HEK293 (cell line): ENCODE measurements at regions not wholly inside any gene's neighbourhood (a gene's known extent, or its start where the extent isn't known, plus 50 kb on each side); places are given as distances from the start of the nearest gene placed in this dataset.

Experiments used
- CTCF ChIA-PET: fragments of 350-600 bp; formaldehyde crosslinking; extraction: SDS; loops from one replicate; lab custom pipeline; 2021; ENCODE audit warnings: antibody characterized with exemption; lab: Yijun Ruan, JAX
- POLR2A ChIA-PET: fragments of 300-600 bp; formaldehyde crosslinking; extraction: SDS; loops from one replicate; lab custom pipeline; 2020; ENCODE audit warnings: antibody characterized with exemption, inconsistent platforms; lab: Yijun Ruan, JAX
- H3K27ac ChIP-seq: fragments of 200-500 bp; sonication (Bioruptor generic); 2 replicates; pipeline ENCODE4 v1.5.1; 2014; ENCODE audit warnings: low read depth, low read length, control low read depth, inconsistent platforms; ENCODE audit errors: extremely low read depth
- H3K36me3 ChIP-seq, 2 experiments: fragments of 200-500 bp in 1 of 2; sonication (Bioruptor generic) in 1 of 2; 1 replicate in 1 of 2; 2 replicates in 1 of 2; pipeline ENCODE4 v1.5.1; 2014 to 2017; ENCODE audit warnings: inconsistent platforms in 2 of 2, low read length in 2 of 2; ENCODE audit not compliant: control insufficient read depth in 2 of 2, insufficient read depth in 1 of 2
- H3K4me1 ChIP-seq: fragments of 200-500 bp; sonication (Bioruptor generic); 2 replicates; pipeline ENCODE4 v1.5.1; 2014; ENCODE audit warnings: mild to moderate bottlenecking, low read length, inconsistent platforms; ENCODE audit not compliant: control insufficient read depth, insufficient read depth
- H3K4me3 ChIP-seq: 2 replicates; pipeline ENCODE4 v1.5.1; 2011; ENCODE audit warnings: low read depth, mild to moderate bottlenecking, control low read depth, low read length, moderate library complexity
- H3K9me3 ChIP-seq: fragments of 200-500 bp; sonication (Bioruptor generic); 2 replicates; pipeline ENCODE4 v1.5.1; 2014; ENCODE audit warnings: low read depth, low read length, inconsistent platforms; ENCODE audit not compliant: control insufficient read depth, insufficient read depth
- ELK4 ChIP-seq: IDR thresholded peaks from 2 replicates; pipeline ENCODE4 v1.6.1; 2011; ENCODE audit warnings: mild to moderate bottlenecking, low read depth, low read length, borderline replicate concordance
- PBX3 ChIP-seq: sonication (generic); formaldehyde crosslinking; IDR thresholded peaks from 2 replicates; pipeline ENCODE4 v1.8.1; 2022; ENCODE audit warnings: mild to moderate bottlenecking, moderate library complexity, missing genetic modification reagents
- PRDM2 ChIP-seq: fragments of 450-650 bp; formaldehyde crosslinking; IDR thresholded peaks from 2 replicates; pipeline ENCODE4 v1.5.1; 2016; ENCODE audit warnings: missing biosample characterization, missing genetic modification characterization, borderline replicate concordance
- SCRT1 ChIP-seq: fragments of 450-650 bp; formaldehyde crosslinking; IDR thresholded peaks from 2 replicates; pipeline ENCODE4 v1.5.1; 2016; ENCODE audit warnings: missing biosample characterization, missing genetic modification characterization, borderline replicate concordance
- SP7 ChIP-seq: fragments of 450-650 bp; formaldehyde crosslinking; IDR thresholded peaks from 2 replicates; pipeline ENCODE4 v1.5.1; 2016; ENCODE audit warnings: missing biosample characterization, missing genetic modification characterization
- ZBTB10 ChIP-seq: fragments of 450-650 bp; formaldehyde crosslinking; IDR thresholded peaks from 2 replicates; pipeline ENCODE4 v1.5.1; 2016; ENCODE audit warnings: missing biosample characterization, missing genetic modification characterization
- ZFHX2 ChIP-seq: fragments of 450-650 bp; formaldehyde crosslinking; conservative IDR thresholded peaks from 2 replicates; pipeline ENCODE4 v1.5.1; 2016; ENCODE audit warnings: missing biosample characterization, missing genetic modification characterization
- ZFP37 ChIP-seq: fragments of 450-650 bp; formaldehyde crosslinking; IDR thresholded peaks from 2 replicates; pipeline ENCODE4 v1.5.1; 2016; ENCODE audit warnings: missing biosample characterization, missing genetic modification characterization
- ZIC2 ChIP-seq: fragments of 450-650 bp; formaldehyde crosslinking; IDR thresholded peaks from 2 replicates; pipeline ENCODE4 v1.5.1; 2016; ENCODE audit warnings: missing biosample characterization, missing genetic modification characterization
- ZNF157 ChIP-seq: fragments of 450-650 bp; formaldehyde crosslinking; IDR thresholded peaks from 2 replicates; pipeline ENCODE4 v1.5.1; 2016; ENCODE audit warnings: missing biosample characterization, missing genetic modification characterization
- ZNF18 ChIP-seq: fragments of 450-650 bp; formaldehyde crosslinking; IDR thresholded peaks from 2 replicates; pipeline ENCODE4 v1.5.1; 2016; ENCODE audit warnings: missing biosample characterization, missing genetic modification characterization
- ZNF239 ChIP-seq: fragments of 450-650 bp; formaldehyde crosslinking; IDR thresholded peaks from 2 replicates; pipeline ENCODE4 v1.5.1; 2016; ENCODE audit warnings: missing biosample characterization, missing genetic modification characterization
- ZNF266 ChIP-seq: fragments of 450-650 bp; formaldehyde crosslinking; IDR thresholded peaks from 2 replicates; pipeline ENCODE4 v1.5.1; 2016; ENCODE audit warnings: missing biosample characterization, missing genetic modification characterization, low read depth
- ZNF274 ChIP-seq, 2 experiments: fragments of 200-500 bp in 1 of 2; fragments of 450-650 bp in 1 of 2; sonication (Bioruptor generic) in 1 of 2; formaldehyde crosslinking in 1 of 2; IDR thresholded peaks; 2 replicates each; pipeline versions ENCODE4 v1.5.1 to v1.6.1; 2014 to 2016; ENCODE audit warnings: borderline replicate concordance in 1 of 2, inconsistent platforms in 1 of 2, low read length in 1 of 2, missing biosample characterization in 1 of 2, missing genetic modification characterization in 1 of 2
- ZNF324 ChIP-seq: fragments of 450-650 bp; formaldehyde crosslinking; IDR thresholded peaks from 2 replicates; pipeline ENCODE4 v1.5.1; 2016; ENCODE audit warnings: missing biosample characterization, missing genetic modification characterization
- ZNF341 ChIP-seq: fragments of 450-650 bp; formaldehyde crosslinking; IDR thresholded peaks from 2 replicates; pipeline ENCODE4; 2016; ENCODE audit warnings: low read depth, missing biosample characterization, missing genetic modification characterization
- ZNF777 ChIP-seq: fragments of 450-650 bp; formaldehyde crosslinking; IDR thresholded peaks from 2 replicates; pipeline ENCODE4 v1.5.1; 2017; ENCODE audit warnings: missing biosample characterization, missing genetic modification characterization, borderline replicate concordance
- ZSCAN5A ChIP-seq: fragments of 450-650 bp; formaldehyde crosslinking; IDR thresholded peaks from 2 replicates; pipeline ENCODE4 v1.5.1; 2016; ENCODE audit warnings: missing biosample characterization, missing genetic modification characterization

- H3K4me3 ChIP-seq, result no peak overlapping the region
- ChIA-PET POLR2A (interaction anchor here (0.5 kb wide), 1 partner anchor 24 kb away, joined by 3 read pairs; no protein-coding TSS in a partner anchor), CTCF (interaction anchor here (0.7 to 5.4 kb wide), 4 partner anchors 10 to 45 kb away, joined by 3 to 32 read pairs (median 4); no protein-coding TSS in a partner anchor)
- no peaks in the 10 kb centered on the region for H3K36me3 ChIP-seq
- no peaks in the 10 kb centered on the region for H3K9me3 ChIP-seq
- TF ChIP-seq ZNF324 (tag by site-specific recombination) (no peak), ZNF266 (no peak), SCRT1 (no peak), ZNF274 (IDR thresholded peaks at IDR 0.05; ENCODE audit: low read length) (no peak), ZNF274 (tag by site-specific recombination; IDR thresholded peaks at IDR 0.05; ENCODE audit: borderline replicate concordance) (no peak), ZNF777 (tag by site-specific recombination) (no peak), ZIC2 (tag by site-specific recombination) (no peak), PRDM2 (tag by site-specific recombination) (no peak), ZNF18 (tag by site-specific recombination) (no peak), ZNF341 (tag by site-specific recombination) (no peak), ZNF239 (tag by site-specific recombination) (no peak), ZFP37 (no peak)
- H3K27ac ChIP-seq, result no peak overlapping the region
- H3K4me1 ChIP-seq, result peaks cover 8% of the 10 kb centered on the region; the same call in 1 of the 2 replicates
Observed at GRCh38 chr9:126750941-126751725, 53.7 kb upstream of the ZBTB43 start.

GRCh38 chr9:126752376-126752775 is 52.5 kb upstream of the ZBTB43 start:
- no peak overlapping the region for H3K4me3 ChIP-seq
- peaks cover 8% of the 10 kb centered on the region; the same call in 1 of the 2 replicates for H3K4me1 ChIP-seq
- POLR2A ChIA-PET, result no interaction called here
- H3K9me3 ChIP-seq, result no peaks in the 10 kb centered on the region
- no peak overlapping the region for H3K27ac ChIP-seq
- no peaks in the 10 kb centered on the region for H3K36me3 ChIP-seq
- CTCF ChIA-PET, result interaction anchor here (0.6 to 1.5 kb wide), 3 partner anchors 17 to 49 kb away, joined by 3 to 6 read pairs (median 4); no protein-coding TSS in a partner anchor
- TF ChIP-seq PBX3, result no peak
- TF ChIP-seq ZSCAN5A (tag by site-specific recombination), result no peak
- TF ChIP-seq ELK4, result no peak
- TF ChIP-seq ZNF274 (IDR thresholded peaks at IDR 0.05; ENCODE audit: low read length), result no peak
- no peak for TF ChIP-seq ZNF274 (tag by site-specific recombination; IDR thresholded peaks at IDR 0.05; ENCODE audit: borderline replicate concordance)
- TF ChIP-seq ZBTB10, result no peak
- no peak for TF ChIP-seq ZNF157 (tag by site-specific recombination)
- TF ChIP-seq ZFHX2 (tag by site-specific recombination), result no peak
- no peak for TF ChIP-seq SP7 (tag by site-specific recombination)
